Kasumi-1 (cell line): ENCODE measurements at regions not wholly inside any gene's neighbourhood (a gene's known extent, or its start where the extent isn't known, plus 50 kb on each side); places are given as distances from the start of the nearest gene placed in this dataset.

Source experiments
- DNase-seq, 2 experiments: peaks; one replicate each; lab custom pipeline; 2025; lab: John Stamatoyannopoulos, UW

DNA sequence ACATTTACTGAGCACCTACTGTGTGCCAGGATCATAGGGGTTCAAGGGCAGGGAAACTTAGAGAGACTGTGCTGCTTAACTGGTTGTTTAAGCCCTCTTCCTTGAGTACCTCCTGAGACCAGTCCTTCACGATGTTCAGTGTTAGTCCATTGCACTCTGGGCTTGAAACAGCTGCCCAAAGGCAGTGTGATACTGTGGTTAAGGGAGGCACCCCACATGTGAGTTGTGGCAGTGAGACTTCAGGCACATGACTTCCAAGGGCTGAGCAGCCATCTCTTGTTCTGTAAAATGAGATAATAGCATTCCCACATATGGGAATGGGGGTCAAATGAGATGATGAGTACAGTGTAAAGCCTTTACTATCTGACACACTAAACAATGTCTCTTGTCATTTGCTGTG, 75.1 kb downstream of the LINGO1 start:
- no peak for DNase-seq

DNA sequence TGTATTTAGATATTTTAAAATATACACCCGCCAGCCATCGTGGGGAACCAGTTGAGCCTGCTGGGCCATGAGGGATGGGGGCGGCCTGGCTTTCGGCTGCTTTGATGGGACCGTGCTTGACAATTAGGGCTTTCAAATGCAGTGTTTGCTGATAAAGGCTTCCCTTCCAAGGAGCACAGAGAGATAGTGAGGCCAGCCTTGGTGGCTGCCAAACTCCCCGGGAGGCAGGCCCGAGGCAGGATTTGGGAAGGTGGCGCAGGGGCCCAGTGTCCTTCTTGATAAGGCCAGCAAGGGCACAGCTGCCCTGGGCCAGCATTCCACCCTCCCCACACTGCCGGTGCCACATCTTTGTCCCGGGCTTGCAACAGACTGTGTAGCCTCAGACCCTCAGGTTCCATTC, 75.6 kb downstream of the LINGO1 start:
- DNase-seq: no peak

DNA sequence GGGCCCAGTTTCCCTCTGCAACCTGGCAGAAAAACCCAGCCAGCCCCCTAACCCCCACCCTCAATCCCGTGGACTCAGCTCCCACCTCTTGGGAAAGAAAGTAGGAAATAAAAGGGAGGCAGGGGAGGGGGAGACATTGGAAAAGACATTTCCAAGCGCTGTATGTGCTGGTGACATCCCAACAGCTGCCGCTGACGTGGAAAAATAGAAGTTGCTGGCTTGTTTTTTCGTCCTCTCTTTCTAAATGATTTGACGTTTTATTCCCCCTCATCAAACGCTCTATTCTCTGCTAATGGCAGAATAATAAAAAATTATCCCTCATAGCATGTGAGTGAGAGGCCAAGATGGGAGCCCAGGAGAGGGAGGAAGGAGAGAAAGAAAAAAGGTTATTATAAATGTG, 76.1 kb downstream of the LINGO1 start:
- no peak for DNase-seq

DNA sequence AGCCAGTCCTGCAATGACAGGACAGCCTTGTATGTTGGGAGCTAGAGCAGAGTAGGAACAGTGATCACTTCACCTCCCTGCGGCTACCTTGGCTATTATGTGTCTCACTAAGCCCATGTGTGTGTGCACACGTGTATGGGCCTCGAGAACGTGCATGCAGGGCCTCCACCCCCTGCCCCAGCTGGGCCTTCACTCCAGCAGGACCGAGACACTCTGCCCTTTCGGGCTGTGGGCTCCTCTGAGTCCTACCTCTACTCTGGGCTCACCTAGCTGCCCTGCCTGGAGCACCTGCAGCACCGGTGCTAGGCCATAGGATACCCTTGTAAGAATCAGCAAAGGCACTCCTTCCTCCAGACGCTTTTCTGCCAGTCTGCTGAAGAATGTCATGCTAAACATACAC, 77.5 kb downstream of the LINGO1 start:
- DNase-seq: no peak

DNA sequence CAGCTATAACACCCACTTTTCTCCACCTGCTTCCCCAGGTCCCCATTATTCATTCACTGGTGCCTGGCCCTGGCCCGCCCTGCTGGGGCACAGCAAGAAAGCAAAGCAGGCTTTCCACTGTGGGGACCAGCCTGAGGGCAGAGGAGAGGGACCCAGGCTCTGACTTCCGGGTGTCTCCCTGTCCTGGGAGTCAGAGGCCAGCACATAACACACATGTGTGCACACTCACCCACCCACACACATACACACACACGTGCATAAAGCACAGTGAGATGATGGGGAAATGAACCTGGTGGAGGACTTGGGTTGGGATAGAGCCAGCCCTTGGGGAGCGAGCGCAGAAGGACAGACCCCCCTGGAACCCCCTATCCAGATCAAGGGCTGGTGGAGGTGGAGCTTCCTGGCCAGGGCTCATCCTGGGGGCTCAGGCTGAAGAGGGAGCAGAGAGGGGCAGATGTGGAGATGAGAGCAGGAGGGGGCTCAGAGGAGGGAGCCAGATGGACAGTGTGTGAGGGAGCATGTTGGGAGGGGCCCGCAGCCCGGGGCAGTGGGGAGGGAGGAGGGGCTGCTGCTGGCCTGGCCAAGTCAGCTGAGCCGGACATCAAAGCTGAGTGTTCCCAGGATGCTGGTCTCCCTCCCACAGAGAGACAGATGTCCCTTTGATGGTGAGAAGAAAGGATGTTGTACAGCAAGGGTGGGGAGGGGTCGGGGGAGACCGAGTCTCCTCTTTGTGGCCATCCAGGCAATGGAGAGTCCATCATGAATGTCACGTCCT, 78.2 kb downstream of the LINGO1 start:
- no peak for DNase-seq

DNA sequence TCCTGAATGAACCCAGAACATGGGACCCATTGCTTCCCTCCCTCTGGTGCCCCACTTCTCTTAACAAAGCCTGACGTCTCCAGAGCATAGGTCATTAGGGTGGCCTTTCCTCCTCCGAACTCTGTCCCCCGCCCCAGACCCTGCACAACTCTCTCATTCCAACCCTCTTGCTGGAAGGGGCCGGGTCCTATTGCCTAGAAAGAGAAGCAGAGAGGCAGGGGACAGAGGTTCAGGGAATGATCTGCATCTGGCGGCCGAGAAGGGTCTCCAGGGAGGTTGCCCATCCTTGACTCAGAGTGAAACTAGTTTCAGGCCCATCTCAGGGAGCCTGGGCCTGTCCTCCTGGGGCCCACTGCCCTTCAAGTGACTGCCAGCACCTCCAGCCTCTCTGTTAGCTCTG, 79.0 kb downstream of the LINGO1 start:
- DNase-seq: no peak

DNA sequence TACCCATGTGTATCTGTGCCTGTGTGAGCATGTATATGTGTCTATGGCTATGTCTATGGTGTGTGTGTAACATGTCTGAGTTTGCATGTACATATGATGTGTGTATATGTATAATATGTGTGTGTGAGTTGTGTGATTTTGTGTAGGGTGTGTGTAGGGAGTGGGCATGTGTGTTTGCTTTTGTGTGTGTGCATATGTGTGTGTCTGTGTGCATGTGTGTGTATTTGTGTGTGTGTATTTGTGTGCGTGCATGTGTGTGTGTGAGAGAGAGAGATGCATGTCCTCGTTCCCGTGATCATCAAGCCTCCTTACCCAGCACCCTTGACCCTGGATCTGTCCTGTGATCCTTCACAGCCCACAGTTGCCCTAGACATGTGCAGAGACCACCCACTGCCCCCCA, 79.5 kb downstream of the LINGO1 start:
- DNase-seq: no peak

DNA sequence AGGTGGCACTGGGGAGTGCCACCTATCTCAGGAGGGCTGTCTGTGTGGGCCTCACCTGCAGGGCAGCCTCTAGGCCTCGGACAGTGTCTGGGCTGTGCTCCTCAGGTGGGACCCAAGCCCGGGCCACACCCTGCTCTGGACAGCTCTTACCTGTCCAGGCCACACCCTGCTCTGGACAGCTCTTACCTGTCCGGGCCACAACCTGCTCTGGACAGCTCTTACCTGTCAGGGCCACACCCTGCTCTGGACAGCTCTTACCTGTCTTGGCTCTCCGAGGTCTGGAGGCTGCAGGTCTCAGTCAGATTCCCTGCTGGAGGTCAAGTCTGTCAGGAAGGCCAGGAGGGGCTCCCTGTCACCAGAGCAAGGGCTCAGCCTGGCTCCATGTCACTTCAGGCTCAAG, 80.6 kb downstream of the LINGO1 start:
- DNase-seq: no peak

DNA sequence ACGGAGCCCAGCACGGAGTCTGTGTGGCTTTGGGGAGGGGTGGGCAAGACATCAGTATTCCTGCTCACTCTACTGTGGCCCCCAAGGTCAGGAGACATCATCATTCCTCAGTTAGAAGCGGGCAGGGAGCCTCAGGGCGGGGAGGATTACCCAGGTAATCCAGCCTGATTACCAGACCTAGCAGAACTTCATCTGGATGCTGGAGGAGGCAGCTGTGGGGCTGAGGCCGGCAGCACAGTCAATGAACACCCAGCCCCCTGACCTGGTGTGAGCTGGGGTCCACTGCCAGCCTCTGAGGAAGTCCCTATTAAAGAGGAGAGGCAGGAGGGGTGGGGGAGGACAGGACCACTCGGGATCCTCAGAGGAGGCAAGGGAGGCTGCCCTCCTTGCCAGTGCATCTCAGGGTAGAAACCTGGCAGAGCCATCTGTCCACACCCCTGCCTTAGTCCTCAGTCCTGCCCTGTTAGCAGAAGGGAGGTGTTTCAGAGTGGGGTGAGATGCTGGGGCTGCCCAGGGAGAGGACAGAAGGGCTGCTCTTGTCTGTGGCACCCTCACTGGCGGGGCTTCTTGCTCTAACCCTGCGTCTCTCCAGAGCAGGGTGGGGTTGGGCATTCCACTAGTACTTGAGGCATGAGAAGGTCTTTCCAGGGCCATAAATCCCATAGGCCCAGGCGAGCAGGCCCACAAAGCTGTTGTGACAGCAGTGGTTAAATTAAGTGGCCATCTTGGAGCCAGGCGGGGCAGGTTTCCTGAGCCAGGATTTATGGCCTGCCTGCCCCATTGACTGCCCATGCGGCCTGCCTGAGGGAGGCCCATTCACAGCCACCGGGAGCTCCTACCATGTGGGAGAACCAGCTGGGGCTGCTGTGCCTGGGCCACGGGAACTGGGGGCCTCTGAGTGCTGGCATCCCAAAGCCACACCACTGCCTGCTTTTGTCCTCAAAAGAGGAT, 82.1 kb downstream of the LINGO1 start:
- DNase-seq: no peak

DNA sequence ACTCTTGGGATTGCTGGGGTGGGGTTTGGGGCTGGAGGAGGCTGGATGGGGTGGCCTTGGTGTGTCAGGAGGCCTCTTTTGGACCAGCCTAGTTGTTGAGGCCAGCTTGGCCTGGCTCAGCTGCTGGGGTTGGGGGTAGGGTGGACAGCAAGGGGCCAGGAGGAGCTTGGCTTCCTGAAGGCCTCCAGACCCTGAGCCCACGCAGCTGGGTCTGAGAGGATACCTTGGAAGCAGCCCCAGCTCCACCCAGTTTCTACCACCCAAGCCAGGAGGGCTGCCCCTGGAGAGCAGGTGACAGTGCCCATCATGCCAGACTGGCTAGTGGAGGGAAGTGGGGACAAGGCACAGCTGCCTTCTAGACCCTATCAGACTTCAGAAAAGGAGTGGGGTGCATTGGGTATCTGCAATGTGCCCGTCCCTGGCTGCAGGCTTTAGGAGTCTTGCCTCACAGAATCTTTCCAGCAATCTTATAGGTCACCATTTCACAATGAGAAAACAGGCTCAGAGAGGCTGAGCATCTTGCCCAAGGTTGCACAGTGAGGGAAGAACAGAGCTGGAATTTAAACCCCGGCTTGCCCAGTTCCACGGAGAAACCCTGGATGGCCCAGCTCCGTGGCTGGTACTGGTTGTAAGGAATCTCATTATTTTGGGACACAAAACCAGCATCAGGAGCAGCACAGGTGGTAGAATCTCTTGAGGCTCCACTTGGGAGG, 83.0 kb downstream of the LINGO1 start:
- no peak for DNase-seq

DNA sequence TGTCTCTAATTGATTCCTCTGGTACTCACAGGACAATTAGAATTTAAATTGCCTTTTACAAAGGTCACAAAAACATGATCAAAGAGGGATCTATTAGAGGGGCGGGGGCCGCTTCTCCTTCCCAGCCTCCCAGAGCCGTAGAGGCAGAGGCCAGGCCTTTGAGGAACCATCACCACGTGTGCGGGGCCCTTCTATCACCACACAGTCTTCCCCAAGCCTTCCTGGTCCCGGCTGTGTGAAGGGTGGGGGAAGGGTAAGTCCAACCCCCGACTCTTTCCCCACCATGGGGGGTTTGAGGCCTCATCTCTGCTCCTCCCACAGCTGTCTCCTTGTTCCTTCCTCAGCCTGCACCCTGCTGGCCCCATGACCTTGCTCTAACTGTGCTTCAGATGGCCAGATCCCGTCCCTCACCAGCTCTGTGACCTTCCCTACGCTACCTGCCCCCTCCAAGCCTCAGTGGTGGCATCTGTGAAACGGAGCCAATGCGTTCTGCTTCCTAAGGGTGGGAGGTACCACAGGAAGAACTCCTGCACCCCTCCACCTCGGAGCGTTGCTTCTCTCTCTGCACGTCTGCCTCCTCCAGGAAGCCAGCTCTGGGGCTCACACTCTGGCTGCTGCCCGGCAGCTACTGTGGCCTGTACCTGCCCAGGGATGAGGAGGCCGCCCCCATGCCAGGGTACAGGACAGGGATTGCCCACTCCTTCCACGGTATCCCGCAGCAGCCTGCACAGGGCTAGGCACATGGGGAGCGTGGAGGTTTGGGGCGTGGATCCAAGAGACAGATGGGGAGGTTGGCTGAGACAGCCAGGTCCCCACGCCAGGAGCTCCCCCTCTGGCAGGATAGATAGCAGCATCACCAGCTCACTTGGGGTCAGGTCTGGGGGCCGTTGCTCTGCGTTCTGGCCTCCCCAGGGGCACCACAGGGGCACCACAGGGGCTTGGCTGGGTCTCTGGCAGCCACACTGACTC, 83.8 kb downstream of the LINGO1 start:
- DNase-seq: peak in 1 of 2 experiments; percentile 13

DNA sequence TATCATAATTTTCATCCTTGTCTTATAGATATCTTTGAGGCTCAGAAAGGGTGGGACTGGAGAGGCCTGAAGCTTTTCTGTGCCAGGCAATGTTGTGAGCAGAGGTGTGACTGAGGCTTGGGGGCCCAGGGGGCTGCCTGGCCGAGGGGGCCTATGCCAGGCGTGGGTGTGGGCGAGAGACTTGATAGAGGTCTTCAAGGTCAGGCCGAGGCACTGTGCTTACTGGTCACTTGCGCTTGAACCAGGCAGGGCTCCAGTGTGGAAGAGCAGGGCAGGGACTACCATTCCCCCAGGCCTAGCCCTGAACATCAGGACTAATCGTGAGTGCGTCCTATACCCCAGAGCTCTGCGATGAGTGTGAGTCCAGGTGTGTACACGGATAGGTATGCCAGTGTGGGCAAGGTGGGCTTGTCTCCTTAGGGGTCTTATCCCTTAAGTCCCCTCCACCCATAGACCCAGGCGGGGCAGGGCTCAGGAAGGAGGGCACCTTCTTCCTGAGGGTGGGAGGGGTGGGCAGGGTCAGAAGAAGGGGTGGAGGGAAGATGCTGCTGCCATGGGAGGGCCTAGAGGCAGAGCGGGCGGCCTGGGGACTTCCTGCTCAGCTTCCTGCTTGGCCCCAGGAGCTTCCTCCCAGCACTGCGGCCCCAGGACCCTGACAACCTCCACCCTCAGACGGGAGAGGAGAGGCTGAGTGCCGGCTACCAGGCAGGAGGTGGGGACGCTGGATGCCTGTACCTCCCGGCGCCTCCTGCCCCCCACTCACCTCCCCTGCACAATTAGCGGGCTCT, 84.7 kb downstream of the LINGO1 start:
- DNase-seq: peak in 1 of 2 experiments; percentile 4

DNA sequence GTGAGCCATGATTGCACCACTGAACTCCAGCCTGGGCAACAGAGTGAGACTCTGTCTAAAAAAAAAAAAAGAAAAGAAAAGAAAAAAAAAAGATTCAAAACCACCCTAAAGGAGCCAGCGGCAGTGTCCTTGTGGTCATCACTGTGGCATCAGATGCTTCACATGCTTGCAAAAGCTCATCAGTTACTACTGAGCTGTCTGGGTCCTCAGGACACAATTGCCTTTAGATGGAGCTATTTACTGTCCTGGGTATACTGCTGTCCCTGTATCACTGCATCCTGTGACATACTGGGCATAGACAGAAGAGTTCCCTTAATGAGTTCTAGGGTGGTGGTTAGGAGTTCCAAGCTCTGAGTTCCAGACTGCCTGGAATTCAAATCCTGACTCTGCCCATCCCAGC, 85.8 kb downstream of the LINGO1 start:
- DNase-seq: no peak

DNA sequence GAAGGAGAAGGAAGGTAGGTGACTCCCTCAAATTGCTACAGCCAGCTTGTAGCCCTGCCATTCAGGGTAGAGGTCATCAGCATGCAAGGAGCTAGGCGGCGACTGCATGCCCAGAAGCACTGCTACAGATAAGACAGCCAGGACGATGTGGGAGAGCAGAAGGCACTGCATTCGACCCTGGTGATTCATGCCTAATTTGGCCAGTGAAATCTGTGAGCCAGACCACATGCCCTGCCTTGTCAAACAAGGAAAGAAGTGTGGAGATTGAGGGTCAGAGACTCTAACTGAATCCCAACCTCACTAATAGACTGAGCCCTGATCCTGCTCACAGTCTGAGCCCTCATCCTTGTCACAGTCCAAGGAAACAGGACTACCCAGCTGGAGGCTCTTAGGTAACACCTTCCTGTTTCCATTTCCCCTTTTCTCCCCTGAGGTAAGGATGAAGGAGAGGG, 86.6 kb downstream of the LINGO1 start:
- DNase-seq: no peak

DNA sequence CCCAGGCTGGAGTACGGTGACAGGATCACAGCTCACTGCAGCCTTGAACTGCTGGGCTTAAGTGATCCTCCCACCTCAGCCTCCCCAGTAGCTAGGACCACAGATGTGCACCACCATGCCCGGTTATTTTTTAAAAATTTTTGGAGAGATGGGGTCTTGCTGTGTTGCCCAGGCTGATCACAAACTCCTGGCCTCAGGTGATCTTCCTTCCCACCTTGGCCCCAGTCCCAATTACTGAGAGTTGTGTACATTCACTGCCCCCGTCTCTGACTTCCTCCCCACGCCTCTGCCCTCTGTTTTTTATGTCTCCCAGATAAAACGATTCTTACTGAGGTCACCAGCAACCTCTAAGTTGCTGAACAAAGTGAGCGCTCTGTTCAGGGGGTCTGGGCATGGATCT, 87.7 kb downstream of the LINGO1 start:
- no peak for DNase-seq

DNA sequence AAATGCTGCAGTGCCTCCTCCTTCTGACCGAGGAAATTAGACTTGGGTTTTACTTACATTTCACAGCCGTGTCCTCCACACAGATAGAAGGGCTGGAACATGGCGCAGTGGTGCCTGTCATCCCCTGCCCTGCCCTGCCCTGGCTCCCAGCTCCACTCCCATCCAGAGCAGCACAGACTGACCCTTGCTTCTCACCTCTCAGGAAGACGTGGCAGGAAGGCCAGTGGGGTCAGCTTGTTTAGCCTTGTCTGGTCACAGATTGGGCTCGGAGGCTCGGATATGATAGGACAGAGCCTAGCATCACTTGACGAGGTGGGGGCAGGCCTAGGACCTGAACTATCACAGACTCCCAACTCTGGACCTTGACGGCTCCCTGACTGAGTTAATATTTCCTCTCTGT, 88.5 kb downstream of the LINGO1 start:
- DNase-seq: no peak

DNA sequence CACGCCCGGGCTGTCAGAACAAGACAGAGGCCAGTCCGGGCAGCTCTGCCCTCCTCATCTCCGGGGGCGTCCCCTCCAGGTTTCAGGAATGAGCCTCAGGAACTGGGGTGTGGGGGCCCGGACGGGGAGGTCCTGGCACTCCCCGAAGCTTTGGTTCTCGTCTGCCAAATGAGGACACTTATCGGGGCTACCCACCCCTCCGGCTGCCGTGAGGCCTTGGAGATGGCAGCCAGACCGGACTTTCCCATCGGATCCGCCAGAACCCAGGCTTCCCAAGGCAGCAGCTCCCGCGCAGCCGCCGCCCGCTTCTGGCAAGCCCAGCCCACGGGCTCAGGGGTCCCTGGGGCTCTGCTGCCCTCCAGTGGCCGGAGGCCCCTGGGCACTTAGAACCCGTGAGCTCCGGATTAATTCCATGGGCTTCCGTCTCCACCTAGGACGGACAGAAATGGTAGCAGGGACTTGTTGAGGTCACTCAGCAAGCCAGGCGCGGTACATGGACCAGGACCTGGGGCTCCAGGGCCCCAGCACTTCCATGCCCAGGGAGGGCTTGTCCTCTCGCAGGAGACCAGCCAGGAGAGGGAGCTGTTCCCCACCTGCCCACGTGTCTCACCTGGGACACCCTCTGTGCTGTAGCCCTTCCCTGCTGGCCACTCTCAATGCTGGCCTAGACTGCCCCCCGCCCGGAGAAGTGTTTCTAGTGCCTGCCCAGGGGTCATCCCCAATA, 89.4 kb downstream of the LINGO1 start:
- peak; percentile 71 to 75 for DNase-seq

DNA sequence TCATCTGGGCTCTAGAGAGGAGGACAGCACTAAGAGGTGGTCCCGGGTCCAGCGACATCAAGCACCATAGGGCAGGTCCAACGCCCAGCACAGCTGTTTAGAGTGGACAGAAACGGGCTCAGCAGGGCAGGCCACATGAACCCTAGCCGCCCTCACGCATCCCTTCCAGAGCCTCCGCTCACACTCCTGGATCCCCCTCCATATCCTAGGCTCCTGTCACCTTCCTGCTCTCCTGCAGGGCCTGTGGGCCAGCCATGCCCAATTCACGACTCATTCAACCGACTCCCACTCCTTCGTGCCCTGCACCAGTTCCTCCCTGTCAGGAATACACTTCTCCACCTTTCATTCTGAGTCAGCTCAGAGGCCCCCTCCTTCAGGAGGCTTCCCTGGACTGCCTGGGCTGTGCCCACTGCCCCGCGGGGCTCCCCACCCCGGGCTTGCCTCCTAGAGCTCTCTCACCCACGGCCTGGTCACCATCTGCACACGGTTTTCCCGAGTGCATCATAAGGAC, 90.2 kb downstream of the LINGO1 start:
- DNase-seq: no peak

DNA sequence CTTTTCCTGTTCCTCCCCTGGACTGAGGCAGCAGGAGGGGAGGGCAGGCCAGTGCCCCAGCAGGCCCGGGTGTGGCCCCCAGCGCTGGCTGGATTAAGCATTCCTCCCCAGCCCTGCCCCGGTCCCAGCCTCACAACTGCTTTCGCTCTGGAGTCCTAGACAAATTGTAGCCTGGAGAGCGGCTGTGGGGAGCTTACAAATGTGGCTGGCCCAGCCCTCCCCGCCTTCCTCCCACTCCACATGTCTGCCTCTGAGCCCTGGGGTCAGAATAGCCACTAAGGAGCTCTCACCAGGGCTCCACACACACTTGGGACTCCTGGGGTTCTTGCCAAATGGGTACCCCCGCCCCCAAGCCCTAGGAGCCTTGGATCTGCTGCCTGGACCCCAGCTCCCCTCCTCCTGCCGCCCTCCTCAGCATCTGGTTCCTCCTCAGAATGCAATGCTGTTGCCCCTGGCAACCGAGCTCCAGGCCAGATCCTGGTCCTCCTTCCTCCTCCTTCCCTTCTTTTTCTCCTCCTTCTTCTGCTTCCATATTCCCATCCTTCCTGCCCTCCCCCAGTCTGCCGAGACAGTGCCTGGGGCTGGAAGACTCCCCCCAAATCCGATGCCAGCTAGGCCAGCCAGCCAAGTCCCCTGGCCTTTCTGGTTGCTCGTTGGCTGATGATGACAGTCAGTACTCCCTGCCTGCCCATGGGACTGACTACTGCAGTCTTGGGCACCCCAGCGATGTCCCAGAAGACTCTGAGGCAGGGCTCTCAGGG, 91.1 kb downstream of the LINGO1 start:
- no peak for DNase-seq
